ENCODE measurements at regions not wholly inside any gene's neighbourhood (a gene's known extent, or its start where the extent isn't known, plus 50 kb on each side); places are given as distances from the start of the nearest gene placed in this dataset.

- TF ChIP-seq CTCF (IDR thresholded peaks at IDR 0.05; ENCODE audit: low read depth, low read length, poor library complexity, severe bottlenecking) = no peak
- no peak for TF ChIP-seq EZH2phosphoT487 (IDR thresholded peaks at IDR 0.05; ENCODE audit: borderline replicate concordance, low read length)
Measured at GRCh38 chr13:48874165-48874564, 101.5 kb upstream of the FNDC3A start.

Data from DOHH2 (cell line).